GM18861 (cell line): ENCODE measurements at regions not wholly inside any gene's neighbourhood (a gene's known extent, or its start where the extent isn't known, plus 50 kb on each side); places are given as distances from the start of the nearest gene placed in this dataset.

Source experiments
- ATAC-seq: cut with Tn5 transposase; IDR thresholded peaks from one replicate; pipeline ENCODE4 v1.9.1; 2021; ENCODE audit not compliant: unreplicated experiment

DNA sequence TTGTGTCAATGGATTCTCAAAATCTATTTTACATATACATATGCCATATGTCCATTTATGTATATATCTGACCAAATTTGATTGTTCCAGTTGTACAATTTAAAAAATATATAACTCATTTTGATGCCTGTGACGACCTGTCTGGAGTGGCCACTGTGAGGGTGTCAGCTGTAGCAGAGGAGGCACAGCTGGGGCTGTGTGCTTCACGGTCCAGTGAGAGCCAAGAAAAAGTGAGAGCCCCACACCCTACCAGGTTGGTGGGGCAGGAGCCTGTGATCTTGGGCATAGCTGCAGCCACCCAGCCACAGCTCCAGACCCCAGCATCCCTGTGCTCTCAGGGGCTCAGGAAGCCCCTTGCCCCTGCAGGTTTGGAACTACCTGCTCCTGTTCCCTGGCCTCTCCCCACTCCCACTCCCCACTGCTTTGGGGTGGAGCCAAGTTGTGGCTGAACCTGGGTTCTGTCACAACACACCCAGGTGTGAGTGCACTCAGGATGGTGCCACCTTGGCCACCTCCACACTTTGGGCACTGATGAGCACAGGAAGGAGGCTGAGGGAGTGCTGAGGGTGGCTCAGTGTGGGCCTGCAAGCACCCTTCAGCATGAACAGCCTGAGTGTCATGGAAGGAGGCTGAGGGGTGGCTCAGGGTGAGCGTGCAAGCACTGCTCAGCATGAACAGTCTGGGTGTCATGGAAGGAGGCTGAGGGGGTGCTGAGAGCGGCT is 161.1 kb upstream of the ROBO1 start:
- no peak for ATAC-seq

GRCh38 chr3:79926522-79926921 is 158.7 kb upstream of the ROBO1 start:
- ATAC-seq = no peak

GRCh38 chr3:79922633-79923032 is 154.8 kb upstream of the ROBO1 start:
- no peak for ATAC-seq

DNA sequence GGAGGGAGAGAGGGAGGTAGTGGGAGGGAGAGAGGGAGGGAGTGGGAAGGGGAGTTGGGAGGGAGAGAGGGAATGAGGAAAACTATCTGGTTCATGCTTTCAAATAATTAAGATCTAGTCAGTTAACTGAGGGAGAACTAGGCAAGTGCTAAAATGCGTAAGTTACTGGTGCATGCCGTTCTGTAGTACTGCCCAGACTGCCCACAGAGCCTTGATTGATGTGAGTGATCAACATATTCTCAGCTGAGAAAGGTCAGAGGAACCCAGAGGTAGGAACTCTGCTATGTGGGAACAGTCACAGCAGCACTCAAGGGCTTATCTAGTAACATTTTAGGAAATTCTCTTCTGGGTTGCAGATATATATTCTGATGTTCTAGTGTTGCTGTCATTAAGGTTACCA is 149.8 kb upstream of the ROBO1 start:
- no peak for ATAC-seq

- ATAC-seq = no peak
Measured at GRCh38 chr3:79910337-79910736, 142.5 kb upstream of the ROBO1 start.

- no peak for ATAC-seq
Measured at GRCh38 chr3:79906106-79906505, 138.3 kb upstream of the ROBO1 start.

DNA sequence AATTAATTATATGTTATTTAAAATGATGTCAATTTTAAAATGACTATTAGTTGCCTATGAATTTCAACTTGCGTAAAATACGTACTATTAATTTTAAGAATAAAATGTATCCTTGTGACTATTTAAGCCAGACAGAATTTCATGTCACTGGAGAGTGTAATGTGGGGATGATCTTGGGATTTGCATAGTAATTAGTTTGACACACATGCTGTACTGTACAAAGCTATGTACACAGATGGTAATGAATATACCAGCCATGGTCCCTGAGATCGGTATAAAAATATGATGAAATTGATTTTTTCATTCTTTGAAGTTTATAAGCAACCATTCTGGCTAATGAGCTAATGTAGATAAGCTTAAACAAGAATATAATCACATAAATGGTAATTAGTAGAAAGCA is 134.4 kb upstream of the ROBO1 start:
- no peak for ATAC-seq

GRCh38 chr3:79898907-79899306 is 131.1 kb upstream of the ROBO1 start:
- ATAC-seq = no peak

- no peak for ATAC-seq
Measured at GRCh38 chr3:79896086-79896485, 128.3 kb upstream of the ROBO1 start.

GRCh38 chr3:79887213-79887612 is 119.4 kb upstream of the ROBO1 start:
- ATAC-seq = no peak

GRCh38 chr3:79886204-79886603 is 118.4 kb upstream of the ROBO1 start:
- no peak for ATAC-seq

DNA sequence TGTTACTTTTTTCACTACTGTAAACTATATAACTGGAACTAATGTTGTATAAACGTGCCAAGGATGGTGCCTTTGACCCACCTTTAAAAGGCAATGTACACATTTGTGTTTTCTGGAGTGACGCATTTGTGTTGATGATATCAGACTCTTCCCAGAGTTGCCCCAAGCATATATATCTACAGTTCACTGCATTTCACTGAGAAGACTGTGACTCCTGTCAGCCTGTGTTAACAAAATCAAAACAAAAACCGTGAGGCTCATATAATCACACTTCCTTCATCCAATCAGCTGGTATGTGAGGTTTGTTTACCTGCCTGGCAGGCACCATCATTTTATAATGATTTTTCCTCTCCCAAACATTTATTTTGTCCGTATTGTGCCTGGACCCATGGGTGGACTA is 117.6 kb upstream of the ROBO1 start:
- no peak for ATAC-seq

DNA sequence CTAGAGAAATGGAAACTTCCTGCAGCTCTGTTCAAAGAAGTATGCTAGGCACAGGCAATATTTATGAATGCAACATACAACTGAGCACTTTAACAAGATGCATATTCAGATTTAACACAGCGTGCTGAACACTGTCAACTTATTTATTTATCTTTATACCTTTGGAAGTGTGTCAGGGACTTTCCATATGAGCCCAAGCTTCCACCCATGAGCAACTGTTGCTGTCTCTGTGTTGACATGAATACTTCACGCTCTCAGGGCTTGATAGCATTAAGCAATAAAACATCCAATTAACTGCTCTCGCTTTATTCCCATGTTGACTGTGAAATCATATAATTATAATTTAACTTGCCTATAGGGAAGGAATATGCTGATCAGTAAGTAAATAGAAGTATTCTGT is 116.6 kb upstream of the ROBO1 start:
- no peak for ATAC-seq

DNA sequence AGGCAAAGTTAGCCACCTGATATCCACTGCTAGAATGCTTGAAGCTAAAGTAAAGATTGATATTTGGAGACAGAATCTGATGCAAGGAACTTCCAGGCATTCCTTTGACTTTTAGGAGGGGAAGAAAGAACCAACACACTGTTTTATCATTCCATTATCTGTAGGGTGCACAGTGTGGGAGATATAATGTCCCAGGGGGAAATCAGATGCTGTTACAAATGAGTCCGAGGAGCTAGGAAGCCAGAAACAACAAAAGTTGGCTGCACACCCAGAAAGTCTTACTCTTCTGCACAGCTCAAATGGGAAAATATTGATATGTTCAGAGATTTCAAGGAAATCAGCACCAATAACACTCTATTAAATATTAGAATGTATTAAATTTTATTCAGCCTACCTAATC is 113.6 kb upstream of the ROBO1 start:
- ATAC-seq = no peak

DNA sequence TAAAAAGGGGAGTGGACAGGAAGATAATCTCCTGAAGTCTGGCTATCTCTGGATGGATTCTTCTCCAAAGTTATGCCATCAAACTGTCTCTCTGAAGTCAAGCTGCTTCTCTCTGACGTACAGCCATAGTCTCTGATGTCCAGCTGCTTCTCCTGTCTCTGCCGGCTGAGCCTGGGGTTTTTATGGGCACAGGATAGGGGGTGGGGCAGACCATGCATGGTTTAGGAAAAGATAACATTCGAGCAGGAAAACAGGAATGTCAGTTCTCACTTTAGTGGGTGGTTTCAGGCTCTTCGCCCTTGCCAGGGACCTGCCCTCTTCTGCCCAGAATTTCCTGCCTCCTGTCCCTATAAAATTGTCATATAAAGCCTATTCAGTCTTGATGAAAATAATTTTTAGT is 110.9 kb upstream of the ROBO1 start:
- ATAC-seq = no peak

GRCh38 chr3:79874646-79875045 is 106.8 kb upstream of the ROBO1 start:
- ATAC-seq = no peak

DNA sequence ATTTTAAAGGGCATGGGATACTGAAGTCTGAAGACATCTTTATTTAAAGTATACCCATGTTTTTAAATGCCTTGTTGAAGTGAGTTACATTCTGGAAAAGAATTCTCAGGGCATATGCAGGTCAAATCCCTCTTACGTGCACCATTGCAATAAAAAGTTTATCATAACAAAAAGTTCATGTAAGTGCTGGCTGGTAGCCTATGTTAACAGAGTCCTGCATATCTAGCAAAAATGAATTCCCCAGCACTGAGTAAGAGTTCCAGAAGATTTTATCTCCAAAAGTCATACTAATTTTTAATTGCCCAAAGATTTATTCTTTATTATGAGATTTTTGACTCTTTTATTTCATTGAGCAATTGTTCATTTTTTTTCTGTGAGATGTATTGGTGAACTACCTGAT is 104.7 kb upstream of the ROBO1 start:
- ATAC-seq = no peak

DNA sequence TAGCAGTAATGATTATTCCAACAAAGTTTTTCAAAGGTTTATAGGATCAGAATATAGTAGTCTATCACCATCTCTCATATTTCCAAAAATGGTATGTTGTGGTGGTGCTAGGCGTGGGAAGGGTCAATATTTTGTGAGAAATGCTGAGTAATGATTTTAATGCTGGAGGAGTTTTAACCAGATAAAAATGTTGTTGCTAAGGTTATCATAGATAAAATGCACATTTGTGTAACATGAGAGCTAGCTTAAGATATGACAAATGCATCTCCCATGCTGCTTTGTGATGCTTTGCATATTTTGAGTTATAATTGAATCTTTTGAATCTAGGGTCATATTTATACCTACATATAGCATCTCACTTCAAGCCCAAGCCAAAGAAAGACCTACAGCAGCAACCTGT is 103.9 kb upstream of the ROBO1 start:
- ATAC-seq = no peak

DNA sequence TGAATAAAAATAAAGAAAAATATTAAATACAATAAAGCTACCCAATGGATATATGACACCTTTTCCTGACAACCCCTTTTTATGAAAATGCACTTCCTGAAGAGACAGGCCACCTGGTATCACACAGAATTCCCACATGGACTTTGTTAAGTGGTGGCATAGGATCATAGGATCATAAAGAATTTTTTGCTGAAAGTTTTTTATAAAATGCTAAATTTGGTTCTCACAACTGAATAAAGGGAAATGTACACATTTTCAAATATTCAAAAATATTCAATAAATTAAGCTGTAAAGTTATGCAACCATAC is 102.5 kb upstream of the ROBO1 start:
- no peak for ATAC-seq

GRCh38 chr3:79869461-79870312 is 101.9 kb upstream of the ROBO1 start:
- ATAC-seq = no peak

DNA sequence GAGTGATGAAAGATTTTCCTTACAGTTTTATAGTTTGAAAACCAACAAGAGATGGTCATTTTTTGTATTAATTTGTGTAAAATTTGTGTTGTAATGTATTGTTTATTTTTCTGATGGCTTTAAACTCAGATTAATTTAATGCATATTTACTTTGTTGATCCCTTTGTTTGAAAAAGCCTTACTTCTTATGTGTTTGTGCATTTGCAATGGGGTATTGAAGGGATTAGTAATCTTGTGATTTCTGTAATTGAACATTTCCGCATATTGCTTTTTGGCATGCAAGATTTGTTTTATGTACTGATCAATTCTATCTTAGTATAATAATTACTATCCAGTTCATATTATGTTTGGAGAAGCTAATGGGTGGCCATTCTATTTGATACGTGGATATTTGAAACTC is 98.4 kb upstream of the ROBO1 start:
- ATAC-seq = no peak

DNA sequence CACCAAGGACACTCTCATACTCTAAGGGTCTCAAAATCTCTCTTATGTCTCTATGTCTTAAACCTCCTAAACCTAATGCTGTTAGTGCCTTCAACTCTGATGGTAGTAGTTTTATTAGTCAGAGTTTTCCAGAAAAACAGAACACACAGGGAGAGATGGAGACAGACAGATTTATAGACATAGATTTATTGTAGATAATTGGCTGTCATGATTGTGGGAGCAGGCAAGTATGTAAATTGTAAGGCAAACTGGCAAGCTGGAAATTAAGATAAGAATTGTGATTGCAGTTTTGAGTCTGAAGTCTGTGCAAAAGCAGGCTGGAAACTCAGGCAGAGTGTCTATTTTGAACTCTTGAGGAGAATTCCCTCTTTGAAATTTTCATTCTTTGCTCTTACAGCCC is 96.3 kb upstream of the ROBO1 start:
- ATAC-seq = no peak

DNA sequence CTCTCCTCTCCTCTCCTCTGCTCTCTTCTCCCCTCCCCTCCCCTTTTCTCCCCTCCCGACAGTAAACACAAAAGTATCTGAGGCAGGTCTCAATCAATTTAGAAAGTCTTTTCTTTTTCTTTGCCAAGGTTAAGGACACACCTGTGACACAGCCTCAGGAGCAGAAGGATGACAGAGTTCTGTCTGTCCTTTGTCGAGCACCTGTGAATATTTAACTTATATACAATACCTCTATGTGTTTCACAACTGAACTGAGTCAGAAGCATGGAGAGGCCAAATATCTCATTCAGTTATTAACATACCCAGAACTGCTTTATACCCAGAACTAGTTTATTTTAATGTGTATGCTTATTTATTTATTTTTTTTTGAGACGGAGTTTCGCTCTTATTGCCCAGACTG is 81.1 kb upstream of the ROBO1 start:
- no peak for ATAC-seq
